AG20443 (cell line): ENCODE measurements at regions not wholly inside any gene's neighbourhood (a gene's known extent, or its start where the extent isn't known, plus 50 kb on each side); places are given as distances from the start of the nearest gene placed in this dataset.
"Not testable (repeated sequence)": the region's sequence is repeated elsewhere in the genome, so short reads cannot be mapped to it uniquely, and the experiment has no call there.

Experiments
- DNase-seq: peaks from one replicate; pipeline ENCODE4 v3.0.0; 2012; ENCODE audit warnings: low spot score, mixed read lengths

DNA sequence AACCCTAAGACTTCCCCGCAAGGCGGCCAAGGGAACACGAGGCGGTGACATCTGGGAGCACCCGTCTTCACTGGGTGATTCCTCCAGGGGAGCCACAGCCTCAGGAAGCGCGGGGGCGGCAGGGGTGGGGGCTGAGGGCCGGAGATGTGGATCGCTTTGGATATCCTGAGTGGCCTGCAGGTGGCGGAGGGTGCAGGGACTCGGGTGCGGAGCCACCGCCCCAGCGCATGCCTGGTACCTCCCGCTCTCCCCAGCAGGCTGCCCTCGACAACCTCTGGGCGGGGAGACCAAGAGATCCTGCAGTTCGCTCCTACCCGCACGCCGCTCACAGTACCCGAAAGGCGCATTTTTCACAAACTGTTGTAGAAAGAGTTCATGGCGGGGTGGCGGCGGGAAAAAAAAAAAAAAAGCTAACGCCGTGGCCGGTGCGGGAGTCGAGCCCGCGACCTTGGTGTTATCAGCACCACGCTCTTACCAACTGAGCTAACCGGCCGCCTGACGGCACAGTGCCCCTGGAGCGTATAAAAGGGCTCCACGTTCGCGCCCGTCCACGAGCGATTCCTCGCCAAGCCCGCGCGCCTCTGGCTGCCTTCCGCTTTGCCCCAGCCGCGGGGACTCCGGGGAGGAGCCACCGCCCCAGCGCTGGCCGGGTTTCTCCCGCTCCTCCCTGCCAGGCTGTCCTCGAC lies 124.7 kb upstream of the PRKX start:
- DNase-seq = not testable (repeated sequence)

DNA sequence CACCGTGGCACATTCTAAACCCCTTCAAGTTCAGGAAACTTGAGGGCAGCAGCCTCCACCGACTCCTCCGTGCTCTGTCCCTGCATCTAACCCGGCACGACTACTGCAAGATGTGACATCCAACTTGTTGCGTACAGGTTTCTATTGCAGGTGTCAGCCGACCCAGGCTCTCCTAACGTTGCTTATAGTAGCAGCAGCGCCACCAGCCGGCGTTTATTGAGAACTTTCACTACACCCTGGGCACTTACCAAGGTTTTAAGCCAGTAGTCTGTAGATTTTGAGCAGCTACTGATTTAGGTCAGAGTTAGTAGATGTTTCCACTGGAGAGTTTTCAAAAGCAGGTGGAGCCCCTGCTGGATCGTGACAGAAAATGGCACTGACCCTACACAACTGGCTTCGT lies 123.8 kb upstream of the PRKX start:
- DNase-seq = not testable (repeated sequence)

DNA sequence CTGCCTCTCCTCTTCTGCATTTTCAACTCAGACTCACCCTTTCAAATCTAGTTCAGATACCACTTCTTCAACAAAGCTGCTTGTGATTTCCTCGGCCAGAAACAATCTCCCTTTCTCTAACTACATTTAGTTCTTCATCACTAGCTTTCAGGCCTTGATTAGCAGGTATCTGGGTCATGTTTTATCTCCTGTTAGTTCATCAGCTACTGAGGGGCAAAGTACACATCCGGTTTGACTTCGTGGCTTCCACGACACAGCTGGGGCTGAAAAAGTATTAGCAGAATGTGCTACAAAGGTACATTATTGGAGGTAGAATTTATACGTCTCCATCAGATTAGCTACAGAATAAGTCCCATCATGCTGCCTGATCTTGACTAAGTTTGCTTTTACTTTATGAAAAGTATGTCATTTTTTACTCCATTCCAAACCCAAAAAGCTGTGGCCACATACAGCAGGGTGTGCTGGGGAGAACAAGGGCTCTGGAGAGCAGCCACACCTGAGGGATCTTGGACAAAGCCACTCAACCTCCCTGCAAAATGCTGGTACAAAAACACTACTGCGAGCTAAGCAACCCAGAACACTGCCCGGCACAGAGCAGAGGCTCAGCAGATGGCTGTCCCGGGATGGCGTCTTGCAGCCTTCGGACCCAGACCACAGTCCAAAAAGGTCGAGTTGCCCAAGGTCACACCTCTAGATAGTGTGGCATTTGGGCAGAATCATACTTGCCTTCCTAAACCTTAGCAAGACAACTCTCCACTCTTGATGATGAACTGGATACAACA lies 120.5 kb upstream of the PRKX start:
- DNase-seq = not testable (repeated sequence)

DNA sequence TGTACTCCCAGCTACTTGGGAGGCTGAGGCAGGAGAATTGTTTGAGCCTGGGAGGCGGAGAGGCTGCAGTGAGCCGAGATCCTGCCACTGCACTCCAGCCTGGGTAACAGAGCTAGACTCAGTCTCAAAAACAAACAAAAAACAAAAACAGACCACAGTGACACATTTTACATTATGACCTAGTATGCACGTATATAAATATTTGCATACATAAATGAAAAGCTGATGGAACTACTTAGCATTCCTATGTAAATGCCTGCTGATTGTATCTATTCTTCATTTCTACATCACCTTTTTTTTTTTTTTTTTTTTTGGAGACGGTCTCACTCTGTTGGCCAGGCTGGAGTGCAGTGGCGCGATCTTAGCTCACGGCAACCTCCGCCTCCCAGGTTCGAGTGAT lies 116.6 kb upstream of the PRKX start:
- not testable (repeated sequence) for DNase-seq

DNA sequence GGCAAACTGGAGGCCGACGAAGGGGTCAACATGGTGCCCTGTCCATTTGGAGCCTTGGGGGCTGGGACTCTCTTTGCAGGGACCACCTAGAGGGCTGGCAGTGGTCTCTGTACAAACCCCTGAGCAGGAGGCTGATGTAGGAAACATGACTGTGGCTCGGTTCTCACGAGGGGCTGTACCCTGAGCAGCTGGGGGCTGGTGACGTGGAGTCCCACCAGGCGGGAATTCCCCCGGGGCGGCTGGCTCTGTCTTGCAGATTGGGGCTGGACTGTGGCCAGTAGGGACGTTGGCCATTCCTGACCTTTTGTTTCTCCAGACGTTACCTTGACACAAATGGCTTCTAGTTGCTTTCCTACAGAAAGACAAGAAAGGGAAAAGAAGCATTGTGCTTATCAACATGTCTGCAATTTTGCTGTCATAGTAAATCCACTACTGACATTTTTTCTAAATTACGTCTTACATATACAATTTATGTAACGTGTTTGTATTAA lies 115.6 kb upstream of the PRKX start:
- DNase-seq = not testable (repeated sequence)

DNA sequence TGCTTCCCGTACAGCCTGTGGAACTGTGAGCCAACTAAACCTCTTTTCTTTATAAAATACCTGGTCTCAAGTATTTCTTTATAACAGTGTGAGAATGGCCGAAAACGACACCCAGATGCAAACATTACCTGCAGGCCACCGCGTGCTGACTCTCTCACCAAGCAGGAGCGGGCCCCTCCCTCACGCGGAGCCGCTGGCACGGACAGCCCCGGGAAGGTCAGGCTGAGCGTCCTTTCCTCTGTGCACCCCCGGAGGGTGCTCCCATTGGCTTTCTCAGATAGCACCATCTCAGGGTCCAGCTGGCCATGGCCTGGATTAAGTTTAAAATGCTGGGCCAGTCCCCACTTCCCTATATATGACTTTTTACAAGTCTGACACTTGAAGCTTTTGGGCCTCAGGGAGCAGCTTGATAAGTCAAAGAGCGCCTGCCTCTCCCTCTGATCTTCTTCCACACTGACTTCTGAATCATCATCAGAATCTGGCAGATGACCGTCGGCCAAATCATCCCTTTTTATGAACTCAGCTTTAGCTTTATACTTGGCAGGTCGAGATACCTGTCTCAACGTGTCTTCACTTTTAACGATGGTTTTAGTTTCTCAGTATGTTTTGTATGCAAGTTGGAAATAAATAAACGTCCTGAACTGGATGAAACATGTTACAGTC lies 115.1 kb upstream of the PRKX start:
- DNase-seq = not testable (repeated sequence)

DNA sequence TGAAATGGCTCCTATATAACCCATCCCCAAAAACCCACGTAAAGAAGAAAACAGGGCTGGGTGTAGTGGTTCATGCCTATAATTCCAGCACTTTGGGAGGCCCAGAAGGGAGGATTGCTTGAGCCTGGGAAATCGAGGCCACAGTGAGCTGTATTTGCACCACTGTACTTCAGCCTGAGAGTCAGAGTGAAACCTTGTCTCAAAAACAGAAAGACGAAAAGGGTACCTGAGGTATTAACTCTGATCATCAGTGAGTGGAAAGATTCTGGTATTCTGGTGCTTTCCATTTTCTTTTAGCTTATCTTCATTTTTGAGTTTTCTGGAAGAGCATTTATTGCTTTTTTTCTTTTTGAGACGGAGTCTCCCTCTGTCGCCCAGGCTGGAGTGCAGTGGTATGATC lies 110.6 kb upstream of the PRKX start:
- DNase-seq = not testable (repeated sequence)

DNA sequence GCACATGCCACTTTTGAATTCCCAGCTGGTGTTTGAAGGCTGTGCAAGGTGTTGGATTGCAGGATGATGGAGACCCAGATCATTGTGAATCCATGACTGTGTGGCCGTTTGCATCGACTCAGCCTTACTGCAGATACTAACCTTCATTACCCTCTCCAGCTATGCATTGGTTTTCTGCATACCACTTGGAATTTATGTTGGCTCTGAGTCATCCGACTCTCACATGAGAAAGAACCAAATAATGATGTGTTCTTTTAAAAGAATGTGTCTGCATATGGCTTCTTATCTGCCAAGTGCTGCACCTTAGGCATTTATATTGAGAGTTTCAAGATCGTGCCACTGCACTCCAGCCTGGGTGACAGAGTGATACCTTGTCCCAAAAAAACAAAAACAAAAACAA lies 106.7 kb upstream of the PRKX start:
- no peak for DNase-seq

DNA sequence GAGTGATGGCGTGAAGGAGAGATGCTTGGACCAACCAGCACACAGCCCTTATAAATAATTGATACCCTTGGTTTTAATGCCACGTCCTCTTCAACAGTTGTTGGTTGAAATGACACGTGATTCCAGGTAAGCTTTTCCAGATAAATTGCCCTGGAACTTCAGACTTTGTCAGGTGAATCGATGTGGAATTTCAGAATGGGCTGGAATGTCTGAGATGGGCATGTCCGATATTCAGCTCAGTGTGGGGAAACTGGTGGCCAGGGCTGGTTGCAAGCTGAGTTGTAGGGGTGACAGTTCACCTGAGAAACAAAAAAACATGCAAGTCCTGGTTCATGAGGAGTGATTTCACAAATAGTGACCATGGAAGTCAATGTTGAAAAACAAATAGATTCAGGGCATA lies 104.0 kb upstream of the PRKX start:
- not testable (repeated sequence) for DNase-seq

DNA sequence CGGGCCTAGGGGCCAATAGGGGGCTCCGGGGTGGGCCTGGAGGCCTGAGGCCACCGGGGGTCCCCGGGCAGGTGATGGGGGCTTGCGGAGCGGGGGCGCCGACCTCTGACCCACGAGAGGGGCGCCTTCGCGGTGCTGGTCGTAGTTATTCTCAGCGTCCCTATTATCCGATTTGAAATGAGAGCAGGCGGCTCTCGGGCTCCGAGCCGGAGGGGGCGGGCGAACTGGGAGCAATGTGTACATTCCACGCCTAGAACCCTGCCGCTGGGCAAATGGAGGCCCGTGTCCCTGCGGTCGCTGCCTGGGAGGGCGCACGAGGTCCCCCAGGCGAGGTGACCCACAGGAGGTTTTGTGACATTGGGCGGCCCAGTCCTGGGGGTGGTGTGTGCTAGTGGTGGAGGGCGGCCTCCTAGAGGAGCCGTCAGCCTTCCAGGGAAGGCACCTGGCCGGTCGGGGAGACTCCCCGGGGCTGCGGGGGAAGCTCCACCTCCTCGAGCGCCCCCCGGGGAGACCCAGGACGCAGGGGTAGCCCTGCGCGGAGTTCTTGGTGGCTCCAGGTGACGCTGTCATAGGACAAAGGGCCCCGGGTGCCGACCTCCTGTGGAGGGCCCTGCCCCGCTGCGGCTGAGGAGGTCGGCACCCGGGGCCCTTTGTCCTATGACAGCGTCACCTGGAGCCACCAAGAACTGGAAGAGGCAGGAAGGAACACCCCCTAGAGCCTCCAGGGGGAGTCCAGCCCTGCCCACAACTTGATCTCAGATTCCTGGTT lies 102.6 kb upstream of the PRKX start:
- peak; percentile 14 for DNase-seq

DNA sequence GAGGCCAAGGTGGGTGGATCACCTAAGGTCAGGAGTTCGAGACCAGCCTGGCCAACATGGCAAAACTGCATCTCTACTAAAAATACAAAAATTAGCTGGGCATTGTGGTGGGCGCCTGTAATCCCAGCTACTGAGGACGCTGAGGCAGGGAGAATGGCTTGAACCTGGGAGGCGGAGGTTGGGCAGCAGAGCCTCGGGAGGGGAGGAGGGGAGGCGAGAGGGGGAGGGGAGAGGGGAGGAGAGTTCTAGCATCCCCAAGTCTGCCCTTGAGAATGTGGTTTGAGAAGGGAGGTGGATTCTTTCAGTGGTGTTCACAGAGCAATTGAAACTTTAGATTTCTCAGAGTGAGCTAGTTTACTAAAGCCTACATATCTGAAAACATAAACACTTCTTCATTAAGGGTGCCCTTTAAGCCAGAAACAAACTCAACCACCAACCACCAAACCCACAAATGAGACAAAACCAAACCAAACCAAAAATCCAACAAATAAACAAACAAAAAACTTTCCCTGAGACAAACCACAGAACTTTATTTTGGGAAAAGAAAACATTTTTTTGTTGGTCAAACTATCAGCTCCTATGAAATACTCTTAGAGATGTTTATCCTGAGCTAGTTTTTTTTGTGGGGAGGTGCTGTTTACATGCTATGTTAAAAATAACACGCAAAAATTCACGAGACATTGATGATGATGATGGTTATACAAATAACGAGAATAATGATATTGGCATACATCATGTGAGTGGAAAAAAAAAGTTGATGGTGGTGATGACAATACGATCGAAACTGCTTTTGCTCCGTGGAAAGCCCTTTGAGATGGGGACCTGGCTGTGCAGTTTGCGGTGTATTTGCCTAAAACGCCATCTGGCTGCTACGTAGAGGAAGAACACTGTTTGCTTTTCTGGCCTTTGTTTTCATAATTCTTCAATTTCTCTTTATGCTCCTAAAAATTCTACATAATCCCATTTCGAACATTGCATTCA lies 98.2 kb upstream of the PRKX start:
- peak; percentile 51 for DNase-seq

DNA sequence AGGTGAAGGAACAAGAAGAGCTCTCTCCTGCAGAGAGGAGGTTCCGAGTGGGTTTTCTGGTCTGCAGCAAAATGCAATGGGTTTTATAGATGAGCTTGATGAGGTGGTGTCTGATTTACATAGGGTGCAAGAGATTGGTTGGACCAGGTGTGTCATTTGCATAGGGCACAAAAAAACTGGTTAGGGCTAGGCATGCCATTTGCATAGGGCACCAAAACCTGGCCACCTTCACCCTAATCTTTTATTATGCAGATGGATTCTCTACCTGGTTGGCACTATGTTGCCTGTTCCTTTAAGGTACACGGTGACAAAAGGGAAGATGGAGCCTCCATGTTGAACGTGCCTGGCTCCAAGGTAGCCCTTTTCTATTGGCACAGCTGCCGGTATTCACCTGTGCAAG lies 94.5 kb upstream of the PRKX start:
- DNase-seq = no peak

DNA sequence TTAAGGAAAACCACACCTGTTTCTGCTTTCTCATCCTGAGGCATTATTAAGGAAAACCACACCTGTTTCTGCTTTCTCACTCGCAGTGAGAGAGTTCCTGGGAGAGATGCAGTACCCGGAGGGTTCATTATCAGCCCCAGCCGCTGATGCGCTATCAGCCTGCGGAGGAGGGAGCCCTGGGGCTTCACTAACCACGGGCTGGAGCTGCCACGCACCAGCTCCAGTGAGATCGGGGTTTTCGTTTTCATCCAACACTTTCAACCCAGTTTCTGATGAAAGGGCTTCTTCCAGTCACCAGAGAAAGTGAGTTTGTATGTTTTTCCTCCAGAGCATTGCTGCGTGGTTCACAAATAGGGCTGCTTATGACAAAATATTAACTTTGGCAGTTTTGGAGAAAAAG lies 93.2 kb upstream of the PRKX start:
- no peak for DNase-seq

DNA sequence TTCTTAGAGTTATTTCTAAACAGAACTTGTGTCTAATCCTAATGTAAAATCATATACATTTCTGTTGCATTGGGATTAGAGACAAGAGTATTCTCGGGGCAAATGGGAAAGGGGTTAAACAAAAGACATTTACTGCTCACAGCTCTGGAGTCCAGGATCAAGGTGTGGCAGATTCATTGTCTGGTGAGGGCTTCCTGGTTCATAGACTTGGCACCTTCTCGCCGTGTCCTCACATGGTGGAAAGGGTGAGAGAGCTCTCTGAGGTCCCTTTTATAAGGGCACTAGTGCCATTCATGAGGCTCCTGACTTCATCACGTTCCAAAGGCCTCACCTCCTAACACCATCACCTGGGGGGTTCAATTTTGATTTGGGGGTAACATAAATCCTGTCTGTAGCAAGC lies 90.3 kb upstream of the PRKX start:
- DNase-seq = no peak

DNA sequence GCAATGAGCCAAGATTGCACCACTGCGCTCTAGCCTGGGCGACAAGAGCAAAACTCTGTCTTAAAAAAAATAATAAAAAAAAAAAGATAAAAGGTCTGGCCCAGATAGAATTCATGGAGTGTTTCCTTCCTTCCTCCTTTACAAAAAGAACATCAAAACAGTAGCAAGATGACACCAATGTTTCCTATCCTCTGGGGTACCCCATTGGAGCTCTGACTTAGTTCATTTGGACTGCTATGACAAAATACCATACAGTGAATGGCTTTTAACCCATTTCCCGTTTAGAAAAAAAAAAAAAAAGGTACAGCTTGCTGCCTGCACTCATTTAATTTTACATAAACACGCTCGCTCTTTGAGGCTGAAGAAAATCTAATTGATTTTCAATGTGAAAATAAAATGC lies 89.9 kb upstream of the PRKX start:
- DNase-seq = no peak

DNA sequence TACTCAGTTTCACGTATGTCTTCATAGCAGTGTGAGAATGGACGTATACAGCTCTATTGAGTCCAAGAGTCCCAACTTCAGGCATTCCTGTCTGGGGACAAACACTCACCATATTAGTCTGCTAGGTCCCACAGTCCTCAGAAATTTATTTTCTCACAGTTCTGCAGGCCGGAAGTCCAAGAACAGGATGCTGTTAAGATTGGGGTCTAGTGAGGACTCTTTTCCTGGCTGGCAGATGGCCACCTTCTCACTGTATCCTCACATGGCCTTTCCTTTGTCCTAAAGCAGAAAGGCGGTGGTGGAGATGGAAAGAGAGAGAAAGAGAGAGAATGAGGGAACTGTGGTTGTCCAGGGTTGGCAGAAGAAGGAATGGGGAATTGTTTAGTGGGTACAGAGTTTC lies 82.0 kb upstream of the PRKX start:
- DNase-seq = not testable (repeated sequence)

DNA sequence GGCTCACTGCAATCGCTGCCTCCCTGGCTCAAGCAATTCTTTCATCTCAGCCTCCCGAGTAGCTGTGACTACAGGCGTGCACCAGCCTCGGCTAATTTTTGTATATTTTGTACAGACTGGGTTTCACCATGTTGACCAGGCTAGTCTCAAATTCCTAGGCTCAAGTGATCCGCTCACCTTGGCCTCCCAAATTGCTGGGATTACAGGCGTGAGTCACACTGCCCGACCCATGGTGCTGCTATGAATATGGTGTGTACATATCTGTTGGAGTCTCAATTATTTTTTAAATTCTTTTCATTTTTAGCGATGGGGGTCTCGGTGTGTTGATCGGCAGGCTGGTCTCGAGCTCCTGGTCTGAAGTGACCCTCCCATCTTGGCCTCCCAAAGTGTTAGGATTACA lies 78.0 kb upstream of the PRKX start:
- DNase-seq = no peak

DNA sequence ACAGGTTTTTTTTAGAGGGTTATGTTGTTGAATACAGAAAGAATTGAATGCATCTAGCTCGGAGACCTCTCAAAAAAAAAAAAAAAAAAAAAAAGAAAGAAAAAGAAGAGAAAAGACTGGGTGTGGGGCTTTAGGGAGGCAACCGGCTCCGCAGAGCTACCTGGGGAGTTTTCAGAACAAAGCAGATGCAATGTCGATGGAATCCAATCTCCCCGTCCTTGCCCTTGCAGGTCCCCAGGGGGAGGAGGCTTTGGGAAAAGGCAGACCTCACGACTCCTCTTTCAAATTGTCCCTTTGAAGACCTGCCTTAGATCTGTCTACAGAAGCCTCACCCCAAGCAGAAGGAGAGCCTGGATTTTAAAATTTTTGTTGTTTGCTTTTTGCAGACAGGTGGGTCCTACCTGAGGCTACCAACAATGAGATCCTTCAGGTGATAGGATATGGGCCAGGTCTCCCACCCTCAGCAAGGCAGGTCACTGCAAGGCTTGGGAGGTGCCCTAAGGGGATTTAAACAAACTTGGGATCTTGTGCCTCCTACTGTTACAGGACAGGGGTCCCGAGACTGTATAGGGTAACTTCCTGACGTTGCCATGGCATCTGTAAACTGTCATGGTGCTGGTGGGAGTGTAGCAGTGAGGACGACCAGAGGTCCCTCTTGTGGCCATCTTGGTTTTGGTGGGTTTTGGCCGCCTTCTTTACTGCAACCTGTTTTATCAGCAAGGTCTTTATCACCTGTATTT lies 75.2 kb upstream of the PRKX start:
- DNase-seq = no peak

DNA sequence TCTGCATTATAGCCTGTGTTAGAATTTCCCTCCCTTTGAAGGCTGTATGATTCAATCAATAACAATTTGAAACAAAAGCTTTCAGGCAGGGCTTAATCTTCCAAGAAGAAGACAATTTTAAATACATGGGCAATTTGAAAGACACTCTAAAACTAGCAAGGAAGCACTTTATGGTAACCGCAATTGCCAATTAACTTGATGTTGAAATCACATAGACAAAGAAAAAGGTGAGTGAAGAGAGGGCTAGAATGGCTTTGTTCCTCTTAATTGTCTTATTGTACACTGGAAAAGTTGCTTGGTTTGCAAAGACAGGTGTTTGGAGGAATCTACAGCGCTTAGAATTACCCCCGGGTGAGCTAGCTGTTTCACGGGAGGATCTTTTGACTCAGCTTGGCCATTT lies 74.4 kb upstream of the PRKX start:
- DNase-seq = no peak

DNA sequence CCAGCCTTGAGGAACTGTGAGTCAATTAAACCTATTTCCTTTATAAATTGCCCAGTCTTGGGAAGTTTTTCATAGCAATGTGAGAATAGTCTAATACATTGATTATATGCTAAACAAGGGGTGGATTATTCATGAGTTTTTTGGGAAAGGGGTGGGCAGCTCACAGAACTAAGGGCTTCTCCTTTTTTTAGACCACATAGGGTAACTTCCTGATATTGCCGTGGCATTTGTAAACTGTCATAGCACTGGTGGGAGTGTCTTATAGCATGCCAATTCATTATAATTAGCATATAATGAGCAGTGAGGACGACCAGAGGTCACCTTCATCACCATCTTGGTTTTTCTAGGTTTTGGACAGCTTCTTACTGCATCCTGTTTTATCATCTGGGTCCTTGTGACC lies 72.4 kb upstream of the PRKX start:
- DNase-seq = not testable (repeated sequence)
